ENCODE measurements at regions not wholly inside any gene's neighbourhood (a gene's known extent, or its start where the extent isn't known, plus 50 kb on each side); places are given as distances from the start of the nearest gene placed in this dataset.

- TF ChIP-seq CTCF (IDR thresholded peaks at IDR 0.05) = no peak
- no peak for TF ChIP-seq POLR2A (IDR thresholded peaks at IDR 0.05)
Measured at GRCh38 chr13:103157016-103157415, 90.8 kb upstream of the SLC10A2 start.
